IPS-20b (cell line): ENCODE measurements at regions not wholly inside any gene's neighbourhood (a gene's known extent, or its start where the extent isn't known, plus 50 kb on each side); places are given as distances from the start of the nearest gene placed in this dataset.
"Not testable (repeated sequence)": the region's sequence is repeated elsewhere in the genome, so short reads cannot be mapped to it uniquely, and the experiment has no call there.

Source experiments
- H3K27ac ChIP-seq: one replicate; pipeline ENCODE4 v1.5.1; 2013; ENCODE audit warnings: low read length
- H3K27me3 ChIP-seq: 2 replicates; pipeline ENCODE4 v1.6.1; 2013; ENCODE audit warnings: mild to moderate bottlenecking, low read length, inconsistent platforms; ENCODE audit not compliant: insufficient read depth
- H3K36me3 ChIP-seq: 2 replicates; pipeline ENCODE4 v1.6.1; 2013; ENCODE audit warnings: low read depth, mild to moderate bottlenecking, inconsistent platforms, low read length, moderate library complexity; ENCODE audit not compliant: insufficient read depth
- H3K4me1 ChIP-seq: 2 replicates; pipeline ENCODE4 v1.6.1; 2013; ENCODE audit warnings: mild to moderate bottlenecking, control low read depth, inconsistent platforms, low read length, moderate library complexity; ENCODE audit not compliant: insufficient read depth
- H3K4me3 ChIP-seq: 2 replicates; pipeline ENCODE4 v1.5.1; 2013; ENCODE audit warnings: mild to moderate bottlenecking, low read length, inconsistent platforms
- H3K9ac ChIP-seq: 2 replicates; pipeline ENCODE4 v1.6.1; 2013; ENCODE audit warnings: low read depth, mild to moderate bottlenecking, inconsistent platforms, low read length, moderate library complexity
- H3K9me3 ChIP-seq: 2 replicates; pipeline ENCODE4 v1.6.1; 2013; ENCODE audit warnings: mild to moderate bottlenecking, low read depth, low read length, inconsistent platforms; ENCODE audit not compliant: insufficient read depth

DNA sequence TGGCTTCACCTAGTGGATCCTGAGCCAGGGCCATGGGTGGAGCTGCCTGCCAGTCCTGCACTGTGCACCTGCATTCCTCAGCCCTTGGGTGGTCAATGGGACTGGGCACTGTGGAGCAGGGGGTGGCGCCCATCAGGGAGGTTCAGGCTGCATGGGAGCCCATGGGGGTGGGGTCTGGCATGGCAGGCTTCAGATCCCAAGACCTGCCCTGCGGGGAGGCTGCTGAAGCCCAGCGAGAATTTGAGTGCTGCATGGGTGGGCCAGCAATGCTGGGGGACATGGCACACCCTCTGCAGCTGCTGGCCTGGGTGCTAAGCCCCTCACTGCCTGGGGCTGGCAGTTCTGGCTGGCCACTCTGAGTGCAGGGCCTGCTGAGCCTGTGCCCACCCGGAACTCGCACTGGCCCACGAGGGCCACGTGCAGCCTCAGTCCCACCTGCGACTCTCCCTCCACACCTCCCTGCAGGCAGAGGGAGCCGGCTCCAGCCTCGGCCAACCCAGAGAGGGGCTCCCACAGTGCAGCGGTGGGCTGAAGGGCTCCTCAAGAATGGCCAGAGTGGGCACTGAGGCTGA, 270.0 kb downstream of the CENPC start:
- Histone ChIP-seq H3K9me3 (peaks cover 14% of the 10 kb centered on the region; the same call in 1 of the 2 replicates), H3K36me3 (no peaks in the 10 kb centered on the region)

DNA sequence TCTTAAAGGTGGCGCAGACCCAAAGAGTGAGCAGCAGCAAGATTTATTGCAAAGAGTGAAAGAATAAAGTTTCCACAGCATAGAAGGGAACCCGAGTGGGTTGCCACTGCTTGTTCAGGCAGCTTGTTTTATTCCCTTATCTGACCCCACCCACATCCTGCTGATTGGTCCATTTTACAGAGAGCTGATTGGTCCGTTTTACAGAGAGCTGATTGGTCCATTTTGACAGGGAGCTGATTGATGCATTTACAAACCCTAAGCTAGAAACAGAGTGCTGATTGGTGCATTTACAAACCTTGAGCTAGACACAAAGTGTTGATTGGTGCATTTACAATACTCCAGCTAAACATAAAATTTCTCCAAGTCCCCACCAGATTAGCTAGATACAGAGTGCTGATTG, 270.6 kb downstream of the CENPC start:
- not testable (repeated sequence) for H3K4me3 ChIP-seq, H3K27ac ChIP-seq, H3K36me3 ChIP-seq, H3K9ac ChIP-seq, H3K4me1 ChIP-seq, H3K27me3 ChIP-seq
- peaks cover 14% of the 10 kb centered on the region; the same call in 1 of the 2 replicates for H3K9me3 ChIP-seq

More for the DNA sequence above, 270.0 kb downstream of the CENPC start:
- H3K9ac ChIP-seq = no peak overlapping the region
- H3K27me3 ChIP-seq = no peaks in the 10 kb centered on the region
- H3K4me1 ChIP-seq = no peaks in the 10 kb centered on the region
- H3K4me3 ChIP-seq = no peak overlapping the region
- no peak overlapping the region for H3K27ac ChIP-seq

DNA sequence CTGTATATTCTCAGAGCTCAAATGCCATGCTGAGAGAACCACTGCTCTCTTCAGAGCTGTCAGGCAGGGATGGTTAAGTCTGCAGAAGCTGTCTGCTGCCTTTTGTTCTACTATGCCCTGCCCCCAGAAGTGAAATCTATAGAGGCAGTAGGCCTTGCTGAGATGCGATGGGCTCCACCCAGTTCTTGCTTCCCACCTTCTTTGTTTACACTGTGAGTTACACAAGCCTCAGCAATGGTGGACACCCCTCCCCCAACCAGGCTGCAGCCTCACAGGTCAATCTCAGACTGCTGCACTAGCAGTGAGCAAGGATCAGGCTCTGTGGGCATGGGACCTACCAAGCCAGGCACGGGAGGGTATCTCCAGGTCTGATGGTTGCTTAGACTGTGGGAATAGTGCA, 271.6 kb downstream of the CENPC start:
- no peaks in the 10 kb centered on the region for H3K27me3 ChIP-seq
- H3K36me3 ChIP-seq = no peaks in the 10 kb centered on the region
- H3K27ac ChIP-seq = no peak overlapping the region
- H3K4me3 ChIP-seq = no peak overlapping the region
- H3K9me3 ChIP-seq = peaks cover 14% of the 10 kb centered on the region; the same call in 1 of the 2 replicates
- H3K9ac ChIP-seq = no peak overlapping the region
- H3K4me1 ChIP-seq = no peaks in the 10 kb centered on the region

DNA sequence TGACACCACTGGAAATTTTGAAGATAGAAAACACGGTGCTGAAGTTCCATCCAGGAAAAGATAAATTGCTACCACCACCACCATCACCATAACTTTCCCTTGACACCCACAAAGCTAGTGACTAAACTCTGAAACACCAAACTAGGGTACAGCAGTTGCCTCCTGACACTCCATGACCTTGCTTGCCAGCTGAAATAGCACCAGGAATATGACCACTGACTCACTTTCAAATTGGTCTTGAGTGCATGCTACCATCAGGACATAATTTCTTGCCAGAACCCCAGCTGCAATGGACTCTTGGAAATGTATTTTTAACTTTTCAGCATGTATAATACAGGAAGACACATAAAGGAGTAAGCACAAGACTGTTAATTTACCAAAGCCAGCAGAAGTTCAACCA, 283.3 kb downstream of the CENPC start:
- no peak overlapping the region for H3K9ac ChIP-seq
- H3K27me3 ChIP-seq = no peaks in the 10 kb centered on the region
- peaks cover 3% of the 10 kb centered on the region; the same call in 1 of the 2 replicates for H3K4me1 ChIP-seq
- H3K4me3 ChIP-seq = no peak overlapping the region
- H3K27ac ChIP-seq = no peak overlapping the region
- H3K9me3 ChIP-seq = no peaks in the 10 kb centered on the region
- H3K36me3 ChIP-seq = no peaks in the 10 kb centered on the region

DNA sequence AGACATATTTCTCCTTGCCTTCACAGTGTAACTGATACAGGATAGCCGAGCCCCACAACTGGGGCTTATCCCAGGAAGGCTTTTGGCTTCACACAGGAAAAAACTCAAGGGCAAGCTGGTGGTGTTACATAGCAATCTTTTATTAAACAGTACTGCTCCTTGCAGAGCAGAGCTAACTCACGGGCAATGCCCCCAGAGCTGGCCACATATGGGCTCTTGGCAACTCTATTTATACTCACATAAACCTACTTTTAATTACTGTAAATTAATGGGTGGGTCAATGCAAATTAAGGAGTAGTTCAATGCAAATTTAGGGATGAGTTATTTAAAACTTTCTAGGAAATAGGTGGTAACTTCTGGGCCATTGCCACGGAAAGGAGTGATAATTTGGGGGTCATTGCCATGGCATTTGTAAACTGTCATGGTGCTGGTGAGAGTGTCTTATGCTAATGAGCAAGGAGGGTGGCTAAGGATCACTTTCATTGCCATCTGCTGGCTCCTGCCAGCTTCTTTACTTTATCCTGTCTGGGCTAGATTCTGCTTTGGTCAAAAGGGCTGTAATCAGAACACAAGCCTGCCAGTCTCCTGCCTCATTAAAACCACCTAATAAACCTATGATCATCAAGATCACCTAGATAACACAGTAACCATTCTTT, 288.8 kb downstream of the CENPC start:
- Histone ChIP-seq H3K36me3 (no peaks in the 10 kb centered on the region), H3K4me3 (no peak overlapping the region), H3K4me1 (no peaks in the 10 kb centered on the region), H3K9ac (no peak overlapping the region), H3K27ac (no peak overlapping the region), H3K27me3 (no peaks in the 10 kb centered on the region), H3K9me3 (no peaks in the 10 kb centered on the region)

DNA sequence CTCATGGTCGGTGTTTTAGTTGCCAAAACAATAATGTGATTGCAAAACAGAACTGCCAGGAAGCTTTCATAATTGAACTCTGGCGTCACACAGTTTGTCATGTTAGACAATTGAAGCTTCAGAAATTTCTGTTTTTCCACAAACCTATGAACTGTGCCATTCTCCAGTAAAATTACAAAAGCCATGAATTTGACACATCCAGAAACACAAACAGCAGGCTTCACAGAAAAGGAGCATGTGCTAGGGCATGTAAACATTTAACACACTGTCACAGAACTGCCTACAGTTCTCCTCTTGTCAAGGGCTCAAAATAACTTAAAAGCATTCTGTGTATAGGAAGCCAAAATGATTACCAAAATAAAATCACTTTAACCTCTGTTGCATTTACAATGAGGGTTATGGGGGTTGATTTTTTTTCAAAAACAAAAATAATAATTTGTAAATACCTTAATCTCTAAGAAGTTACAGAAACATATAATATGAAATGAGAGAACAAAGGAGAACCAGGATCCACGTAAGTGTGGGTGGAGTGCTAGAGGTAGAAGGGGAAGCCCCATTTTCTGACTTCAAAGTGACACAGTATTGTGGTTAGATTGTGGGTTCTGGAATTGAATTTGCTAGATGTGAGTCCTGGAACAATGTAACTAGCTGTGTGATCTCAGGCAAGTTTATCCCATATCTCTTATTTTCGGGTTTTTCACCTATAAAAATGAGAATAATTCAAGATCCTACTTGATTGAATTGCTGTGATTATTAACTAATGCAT, 295.0 kb downstream of the CENPC start:
- Histone ChIP-seq H3K9ac (no peak overlapping the region), H3K9me3 (no peaks in the 10 kb centered on the region), H3K27me3 (no peaks in the 10 kb centered on the region), H3K36me3 (no peaks in the 10 kb centered on the region), H3K4me3 (no peak overlapping the region), H3K27ac (no peak overlapping the region), H3K4me1 (no peaks in the 10 kb centered on the region)

DNA sequence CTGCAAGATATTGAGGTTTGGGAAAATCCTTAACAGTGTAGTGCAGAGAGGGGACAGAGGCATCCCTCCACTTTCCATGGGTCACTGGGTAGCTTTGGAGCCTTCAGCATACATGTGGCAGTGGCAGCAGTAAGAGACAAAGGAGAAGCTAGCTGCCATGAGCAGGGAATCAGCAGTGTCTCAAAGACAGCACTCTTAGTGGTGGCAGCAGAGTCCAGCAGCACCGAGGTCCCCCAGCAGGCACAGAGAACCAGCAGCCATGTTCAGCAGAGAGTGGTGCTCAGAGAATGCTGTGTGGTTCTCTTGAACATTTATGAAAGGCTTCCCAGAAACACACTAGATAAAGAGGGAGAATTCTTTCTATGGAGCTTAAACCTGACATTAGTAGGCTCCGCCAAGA, 308.5 kb downstream of the CENPC start:
- no peaks in the 10 kb centered on the region for H3K36me3 ChIP-seq
- no peak overlapping the region for H3K9ac ChIP-seq
- H3K4me1 ChIP-seq = no peaks in the 10 kb centered on the region
- no peaks in the 10 kb centered on the region for H3K9me3 ChIP-seq
- no peak overlapping the region for H3K4me3 ChIP-seq
- no peak overlapping the region for H3K27ac ChIP-seq
- H3K27me3 ChIP-seq = no peaks in the 10 kb centered on the region

DNA sequence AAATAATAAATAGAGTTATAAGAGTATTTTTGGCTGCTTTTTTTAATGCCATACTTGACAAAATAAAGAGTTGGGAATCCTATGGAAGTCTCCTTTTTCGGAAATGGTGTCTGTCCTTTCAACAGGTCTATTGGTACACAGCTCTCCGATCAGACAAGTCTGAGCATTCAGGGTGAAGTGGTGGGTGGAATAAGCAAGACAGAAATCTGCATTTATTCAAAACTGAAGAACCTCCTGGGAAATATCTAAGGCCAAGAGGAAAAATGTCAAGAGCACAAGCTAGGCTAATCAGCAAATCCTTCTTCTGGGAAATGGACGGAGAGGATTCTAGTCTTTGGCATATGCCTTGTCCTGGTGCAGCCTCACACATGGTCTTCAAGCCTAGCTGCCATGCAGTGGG, 309.0 kb downstream of the CENPC start:
- no peaks in the 10 kb centered on the region for H3K36me3 ChIP-seq
- H3K9me3 ChIP-seq = no peaks in the 10 kb centered on the region
- no peaks in the 10 kb centered on the region for H3K4me1 ChIP-seq
- no peak overlapping the region for H3K27ac ChIP-seq
- H3K4me3 ChIP-seq = no peak overlapping the region
- no peak overlapping the region for H3K9ac ChIP-seq
- no peaks in the 10 kb centered on the region for H3K27me3 ChIP-seq

DNA sequence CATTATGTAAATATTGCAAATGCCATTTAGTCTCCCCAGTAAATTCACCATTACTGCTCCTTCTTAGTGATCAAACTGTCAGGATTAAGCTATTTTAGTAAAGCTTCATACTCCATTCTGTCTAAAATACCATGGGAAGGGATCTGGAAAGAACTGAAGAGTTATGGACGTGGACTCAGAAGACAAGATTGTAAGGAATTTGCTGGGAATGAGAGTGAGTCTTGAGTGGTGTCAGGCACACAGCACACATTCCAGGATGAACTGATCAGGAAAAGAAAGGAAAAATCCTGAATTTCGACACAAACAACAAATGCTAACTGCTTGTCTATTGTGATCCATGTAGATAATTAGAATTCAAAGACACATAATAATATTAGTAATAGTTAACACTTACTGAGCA, 311.0 kb downstream of the CENPC start:
- no peak overlapping the region for H3K27ac ChIP-seq
- no peak overlapping the region for H3K9ac ChIP-seq
- no peaks in the 10 kb centered on the region for H3K27me3 ChIP-seq
- no peak overlapping the region for H3K4me3 ChIP-seq
- no peaks in the 10 kb centered on the region for H3K36me3 ChIP-seq
- no peaks in the 10 kb centered on the region for H3K4me1 ChIP-seq
- no peaks in the 10 kb centered on the region for H3K9me3 ChIP-seq

DNA sequence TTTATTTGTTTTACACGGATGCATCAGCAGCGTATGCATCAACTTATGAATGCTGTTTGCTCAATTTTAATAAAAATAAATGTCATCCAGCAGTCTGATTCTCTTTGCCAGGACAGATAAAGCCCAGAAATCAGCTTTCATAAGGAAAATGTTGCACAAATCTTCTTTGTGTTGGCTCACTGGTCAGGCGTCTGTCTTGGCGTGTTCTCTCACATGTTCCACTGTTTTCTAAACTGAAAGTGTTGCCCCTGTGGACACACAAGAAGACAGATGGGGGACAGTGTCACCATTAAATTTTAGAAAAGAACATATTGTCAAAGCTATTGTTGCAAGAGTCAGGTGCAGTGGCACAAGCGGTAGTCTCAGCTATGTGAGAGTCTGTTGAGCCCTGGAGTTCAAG, 316.2 kb downstream of the CENPC start:
- Histone ChIP-seq H3K9ac (no peak overlapping the region), H3K4me1 (no peaks in the 10 kb centered on the region), H3K27me3 (no peaks in the 10 kb centered on the region), H3K4me3 (no peak overlapping the region), H3K36me3 (no peaks in the 10 kb centered on the region), H3K27ac (no peak overlapping the region), H3K9me3 (no peaks in the 10 kb centered on the region)

DNA sequence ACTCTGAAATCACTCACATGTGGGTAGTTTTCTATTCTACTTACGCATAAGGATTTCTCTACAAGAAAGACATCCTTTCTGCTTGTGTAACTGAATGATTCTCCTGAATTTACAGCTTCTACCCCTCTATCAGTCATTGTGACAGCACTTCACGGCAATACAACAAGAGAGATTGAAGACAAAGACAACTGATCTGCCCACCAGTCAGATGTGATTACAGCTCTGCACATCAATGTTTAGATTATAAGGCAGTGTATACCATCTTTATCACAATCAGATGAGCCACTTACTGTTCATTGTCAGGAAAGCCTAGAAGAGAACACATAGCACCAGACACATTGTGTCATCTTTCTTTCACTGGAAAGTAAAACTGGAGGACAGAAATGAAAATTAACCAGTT, 324.4 kb downstream of the CENPC start:
- no peaks in the 10 kb centered on the region for H3K9me3 ChIP-seq
- H3K9ac ChIP-seq = no peak overlapping the region

DNA sequence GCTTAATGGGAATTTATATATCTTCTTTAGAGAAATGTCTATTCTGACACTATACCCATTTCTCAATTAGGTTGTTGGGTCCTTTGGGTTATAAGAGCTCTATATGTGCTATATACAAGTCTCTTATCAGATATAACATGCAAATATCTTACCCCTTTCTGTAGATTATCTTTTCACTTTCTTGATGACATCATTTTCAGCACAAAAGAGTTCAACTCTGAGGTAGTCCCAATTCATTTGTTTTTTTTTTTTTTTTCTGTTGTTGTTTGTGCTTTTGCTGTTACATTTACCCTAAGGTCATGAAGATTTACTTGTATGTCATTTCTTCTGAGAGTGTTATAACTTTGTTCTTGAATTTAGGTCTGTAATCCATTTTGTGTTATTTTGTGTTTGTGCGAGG, 326.4 kb downstream of the CENPC start:
- Histone ChIP-seq H3K4me1 (no peaks in the 10 kb centered on the region), H3K4me3 (no peak overlapping the region), H3K27ac (no peak overlapping the region), H3K9me3 (no peaks in the 10 kb centered on the region), H3K36me3 (no peaks in the 10 kb centered on the region), H3K27me3 (no peaks in the 10 kb centered on the region), H3K9ac (no peak overlapping the region)

More for the DNA sequence above, 324.4 kb downstream of the CENPC start:
- H3K4me1 ChIP-seq = no peaks in the 10 kb centered on the region
- H3K36me3 ChIP-seq = no peaks in the 10 kb centered on the region
- no peaks in the 10 kb centered on the region for H3K27me3 ChIP-seq
- no peak overlapping the region for H3K27ac ChIP-seq
- no peak overlapping the region for H3K4me3 ChIP-seq
